ENCODE measurements at regions not wholly inside any gene's neighbourhood (a gene's known extent, or its start where the extent isn't known, plus 50 kb on each side); places are given as distances from the start of the nearest gene placed in this dataset.
"Not testable (repeated sequence)": the region's sequence is repeated elsewhere in the genome, so short reads cannot be mapped to it uniquely, and the experiment has no call there.

GRCh38 chrX:128807367-128807766 is 715.9 kb downstream of the SMARCA1 start:
- no peak overlapping the region for H3K4me3 ChIP-seq (ENCODE audit: low read depth, low read length)
- no peaks in the 10 kb centered on the region; the same call in 1 of the 2 replicates for H3K27me3 ChIP-seq (ENCODE audit: control insufficient read depth, insufficient read depth, low read length)
- H3K36me3 ChIP-seq (ENCODE audit: control insufficient read depth, insufficient read depth, low read length), result no peaks in the 10 kb centered on the region
- H3K9ac ChIP-seq (ENCODE audit: low read length), result no peak overlapping the region
- H3K27ac ChIP-seq (ENCODE audit: low read depth, low read length), result no peak overlapping the region
- H3K9me3 ChIP-seq (ENCODE audit: control insufficient read depth, insufficient read depth, low read depth, low read length), result peaks cover 33% of the 10 kb centered on the region
- H3K4me1 ChIP-seq (ENCODE audit: control insufficient read depth, insufficient read depth, low read length), result no peaks in the 10 kb centered on the region

GRCh38 chrX:128805236-128805635 is 718.1 kb downstream of the SMARCA1 start:
- no peaks in the 10 kb centered on the region for H3K36me3 ChIP-seq (ENCODE audit: control insufficient read depth, insufficient read depth, low read length)
- no peaks in the 10 kb centered on the region for H3K4me1 ChIP-seq (ENCODE audit: control insufficient read depth, insufficient read depth, low read length)
- H3K4me3 ChIP-seq (ENCODE audit: low read depth, low read length), result no peak overlapping the region
- H3K9me3 ChIP-seq (ENCODE audit: control insufficient read depth, insufficient read depth, low read depth, low read length), result peaks cover 33% of the 10 kb centered on the region
- H3K27me3 ChIP-seq (ENCODE audit: control insufficient read depth, insufficient read depth, low read length), result no peaks in the 10 kb centered on the region; the same call in 1 of the 2 replicates
- H3K27ac ChIP-seq (ENCODE audit: low read depth, low read length), result no peak overlapping the region
- H3K9ac ChIP-seq (ENCODE audit: low read length), result no peak overlapping the region

- peaks cover 31% of the 10 kb centered on the region for H3K9me3 ChIP-seq (ENCODE audit: control insufficient read depth, insufficient read depth, low read depth, low read length)
- no peak overlapping the region for H3K27ac ChIP-seq (ENCODE audit: low read depth, low read length)
- no peaks in the 10 kb centered on the region for H3K36me3 ChIP-seq (ENCODE audit: control insufficient read depth, insufficient read depth, low read length)
- no peak overlapping the region for H3K4me3 ChIP-seq (ENCODE audit: low read depth, low read length)
- H3K27me3 ChIP-seq (ENCODE audit: control insufficient read depth, insufficient read depth, low read length), result no peaks in the 10 kb centered on the region; the same call in 1 of the 2 replicates
- H3K4me1 ChIP-seq (ENCODE audit: control insufficient read depth, insufficient read depth, low read length), result no peaks in the 10 kb centered on the region
- no peak overlapping the region for H3K9ac ChIP-seq (ENCODE audit: low read length)
These were observed 718.5 kb downstream of the SMARCA1 start for GRCh38 chrX:128804828-128805227.

GRCh38 chrX:128800138-128800537 is 723.2 kb downstream of the SMARCA1 start:
- Histone ChIP-seq H3K27ac (ENCODE audit: low read depth, low read length) (no peak overlapping the region), H3K4me1 (ENCODE audit: control insufficient read depth, insufficient read depth, low read length) (no peaks in the 10 kb centered on the region), H3K27me3 (ENCODE audit: control insufficient read depth, insufficient read depth, low read length) (no peaks in the 10 kb centered on the region; the same call in 1 of the 2 replicates), H3K4me3 (ENCODE audit: low read depth, low read length) (no peak overlapping the region), H3K9me3 (ENCODE audit: control insufficient read depth, insufficient read depth, low read depth, low read length) (peaks cover 8% of the 10 kb centered on the region; the same call in 1 of the 2 replicates), H3K36me3 (ENCODE audit: control insufficient read depth, insufficient read depth, low read length) (no peaks in the 10 kb centered on the region), H3K9ac (ENCODE audit: low read length) (no peak overlapping the region)

- peaks cover 12% of the 10 kb centered on the region for H3K36me3 ChIP-seq (ENCODE audit: control insufficient read depth, insufficient read depth, low read length)
- not testable (repeated sequence) for H3K27ac ChIP-seq (ENCODE audit: low read depth, low read length); H3K9ac ChIP-seq (ENCODE audit: low read length); H3K27me3 ChIP-seq (ENCODE audit: control insufficient read depth, insufficient read depth, low read length); H3K4me1 ChIP-seq (ENCODE audit: control insufficient read depth, insufficient read depth, low read length)
- H3K4me3 ChIP-seq (ENCODE audit: low read depth, low read length), result 0 out of 2 replicates have a peak overlapping the region, but pooled peaks have one; percentile 33
- peaks cover 31% of the 10 kb centered on the region for H3K9me3 ChIP-seq (ENCODE audit: control insufficient read depth, insufficient read depth, low read depth, low read length)
These were observed 730.9 kb upstream of the ACTRT1 start for GRCh38 chrX:128783139-128783538.

GRCh38 chrX:128781506-128781905 is 729.3 kb upstream of the ACTRT1 start:
- peaks cover 12% of the 10 kb centered on the region for H3K36me3 ChIP-seq (ENCODE audit: control insufficient read depth, insufficient read depth, low read length)
- H3K9me3 ChIP-seq (ENCODE audit: control insufficient read depth, insufficient read depth, low read depth, low read length), result peaks cover 43% of the 10 kb centered on the region
- no peaks in the 10 kb centered on the region; the same call in 1 of the 2 replicates for H3K27me3 ChIP-seq (ENCODE audit: control insufficient read depth, insufficient read depth, low read length)
- H3K27ac ChIP-seq (ENCODE audit: low read depth, low read length), result no peak overlapping the region
- H3K4me1 ChIP-seq (ENCODE audit: control insufficient read depth, insufficient read depth, low read length), result peaks cover 9% of the 10 kb centered on the region
- no peak overlapping the region for H3K4me3 ChIP-seq (ENCODE audit: low read depth, low read length)
- no peak overlapping the region for H3K9ac ChIP-seq (ENCODE audit: low read length)

- H3K4me3 ChIP-seq (ENCODE audit: low read depth, low read length), result no peak overlapping the region
- H3K36me3 ChIP-seq (ENCODE audit: control insufficient read depth, insufficient read depth, low read length), result peaks cover 12% of the 10 kb centered on the region
- H3K9me3 ChIP-seq (ENCODE audit: control insufficient read depth, insufficient read depth, low read depth, low read length), result peaks cover 46% of the 10 kb centered on the region
- H3K4me1 ChIP-seq (ENCODE audit: control insufficient read depth, insufficient read depth, low read length), result peaks cover 9% of the 10 kb centered on the region
- no peak overlapping the region for H3K9ac ChIP-seq (ENCODE audit: low read length)
- H3K27ac ChIP-seq (ENCODE audit: low read depth, low read length), result no peak overlapping the region
- H3K27me3 ChIP-seq (ENCODE audit: control insufficient read depth, insufficient read depth, low read length), result no peaks in the 10 kb centered on the region; the same call in 1 of the 2 replicates
These were observed 728.7 kb upstream of the ACTRT1 start for GRCh38 chrX:128780934-128781333.

GRCh38 chrX:128769495-128769894 is 717.3 kb upstream of the ACTRT1 start:
- no peak overlapping the region for H3K4me3 ChIP-seq (ENCODE audit: low read depth, low read length)
- no peaks in the 10 kb centered on the region for H3K36me3 ChIP-seq (ENCODE audit: control insufficient read depth, insufficient read depth, low read length)
- peaks cover 33% of the 10 kb centered on the region for H3K9me3 ChIP-seq (ENCODE audit: control insufficient read depth, insufficient read depth, low read depth, low read length)
- H3K27ac ChIP-seq (ENCODE audit: low read depth, low read length), result no peak overlapping the region
- H3K9ac ChIP-seq (ENCODE audit: low read length), result no peak overlapping the region
- H3K27me3 ChIP-seq (ENCODE audit: control insufficient read depth, insufficient read depth, low read length), result no peaks in the 10 kb centered on the region; the same call in 1 of the 2 replicates
- no peaks in the 10 kb centered on the region for H3K4me1 ChIP-seq (ENCODE audit: control insufficient read depth, insufficient read depth, low read length)

- H3K4me3 ChIP-seq (ENCODE audit: low read depth, low read length), result no peak overlapping the region
- H3K9ac ChIP-seq (ENCODE audit: low read length), result no peak overlapping the region
- no peaks in the 10 kb centered on the region; the same call in 1 of the 2 replicates for H3K27me3 ChIP-seq (ENCODE audit: control insufficient read depth, insufficient read depth, low read length)
- H3K36me3 ChIP-seq (ENCODE audit: control insufficient read depth, insufficient read depth, low read length), result no peaks in the 10 kb centered on the region
- H3K27ac ChIP-seq (ENCODE audit: low read depth, low read length), result no peak overlapping the region
- H3K9me3 ChIP-seq (ENCODE audit: control insufficient read depth, insufficient read depth, low read depth, low read length), result no peaks in the 10 kb centered on the region
- peaks cover 6% of the 10 kb centered on the region for H3K4me1 ChIP-seq (ENCODE audit: control insufficient read depth, insufficient read depth, low read length)
These were observed 707.5 kb upstream of the ACTRT1 start for GRCh38 chrX:128759745-128760144.

GRCh38 chrX:128759177-128759576 is 707.0 kb upstream of the ACTRT1 start:
- no peak overlapping the region for H3K9ac ChIP-seq (ENCODE audit: low read length)
- H3K4me1 ChIP-seq (ENCODE audit: control insufficient read depth, insufficient read depth, low read length), result peaks cover 9% of the 10 kb centered on the region
- H3K27ac ChIP-seq (ENCODE audit: low read depth, low read length), result no peak overlapping the region
- H3K9me3 ChIP-seq (ENCODE audit: control insufficient read depth, insufficient read depth, low read depth, low read length), result no peaks in the 10 kb centered on the region
- H3K27me3 ChIP-seq (ENCODE audit: control insufficient read depth, insufficient read depth, low read length), result no peaks in the 10 kb centered on the region; the same call in 1 of the 2 replicates
- no peaks in the 10 kb centered on the region for H3K36me3 ChIP-seq (ENCODE audit: control insufficient read depth, insufficient read depth, low read length)
- no peak overlapping the region for H3K4me3 ChIP-seq (ENCODE audit: low read depth, low read length)

GRCh38 chrX:128754130-128754529 is 701.9 kb upstream of the ACTRT1 start:
- Histone ChIP-seq H3K27me3 (ENCODE audit: control insufficient read depth, insufficient read depth, low read length) (no peaks in the 10 kb centered on the region), H3K27ac (ENCODE audit: low read depth, low read length) (peak overlapping the region; percentile 90)

More at GRCh38 chrX:128754130-128754529, 701.9 kb upstream of the ACTRT1 start:
- Histone ChIP-seq H3K9me3 (ENCODE audit: control insufficient read depth, insufficient read depth, low read depth, low read length) (no peaks in the 10 kb centered on the region), H3K4me3 (ENCODE audit: low read depth, low read length) (peak overlapping the region; percentile 24; the same call in 1 of the 2 replicates), H3K36me3 (ENCODE audit: control insufficient read depth, insufficient read depth, low read length) (no peaks in the 10 kb centered on the region), H3K9ac (ENCODE audit: low read length) (peak overlapping the region; percentile 26), H3K4me1 (ENCODE audit: control insufficient read depth, insufficient read depth, low read length) (peaks cover 19% of the 10 kb centered on the region)
